ENCODE measurements at regions not wholly inside any gene's neighbourhood (a gene's known extent, or its start where the extent isn't known, plus 50 kb on each side); places are given as distances from the start of the nearest gene placed in this dataset.
"Not testable (repeated sequence)": the region's sequence is repeated elsewhere in the genome, so short reads cannot be mapped to it uniquely, and the experiment has no call there.

- DNase-seq (ENCODE audit: low read depth): no peak
Observed at GRCh38 chr6:120496661-120497060, 837.6 kb downstream of the TBC1D32 start.

GRCh38 chr6:120493505-120493904 lies 840.8 kb downstream of the TBC1D32 start:
- no peak for DNase-seq (ENCODE audit: low read depth)

GRCh38 chr6:120489941-120490340 lies 844.3 kb downstream of the TBC1D32 start:
- DNase-seq (ENCODE audit: low read depth): no peak

- DNase-seq (ENCODE audit: low read depth): no peak
Observed at GRCh38 chr6:120484146-120484545, 850.1 kb downstream of the TBC1D32 start.

GRCh38 chr6:120478650-120479049 lies 855.6 kb downstream of the TBC1D32 start:
- no peak for DNase-seq (ENCODE audit: low read depth)

GRCh38 chr6:120473804-120474203 lies 860.5 kb downstream of the TBC1D32 start:
- no peak for DNase-seq (ENCODE audit: low read depth)

- no peak for DNase-seq (ENCODE audit: low read depth)
Observed at GRCh38 chr6:120468486-120468885, 865.8 kb downstream of the TBC1D32 start.

GRCh38 chr6:120451508-120451907 lies 882.8 kb downstream of the TBC1D32 start:
- no peak for DNase-seq (ENCODE audit: low read depth)

GRCh38 chr6:120447605-120448004 lies 886.7 kb downstream of the TBC1D32 start:
- DNase-seq (ENCODE audit: low read depth): no peak

- DNase-seq (ENCODE audit: low read depth): not testable (repeated sequence)
Observed at GRCh38 chr6:120432840-120433239, 901.4 kb downstream of the TBC1D32 start.

- no peak for DNase-seq (ENCODE audit: low read depth)
Observed at GRCh38 chr6:120431841-120432240, 902.4 kb downstream of the TBC1D32 start.

- DNase-seq (ENCODE audit: low read depth): no peak
Observed at GRCh38 chr6:120411394-120411793, 922.9 kb downstream of the TBC1D32 start.

- no peak for DNase-seq (ENCODE audit: low read depth)
Observed at GRCh38 chr6:120410586-120410985, 923.7 kb downstream of the TBC1D32 start.

- DNase-seq (ENCODE audit: low read depth): no peak
Observed at GRCh38 chr6:120407696-120408095, 926.6 kb downstream of the TBC1D32 start.

GRCh38 chr6:120405947-120406346 lies 928.3 kb downstream of the TBC1D32 start:
- DNase-seq (ENCODE audit: low read depth): no peak

GRCh38 chr6:120395784-120396183 lies 938.5 kb downstream of the TBC1D32 start:
- no peak for DNase-seq (ENCODE audit: low read depth)

GRCh38 chr6:120395330-120395729 lies 939.0 kb downstream of the TBC1D32 start:
- no peak for DNase-seq (ENCODE audit: low read depth)

- DNase-seq (ENCODE audit: low read depth): no peak
Observed at GRCh38 chr6:120392941-120393340, 941.3 kb downstream of the TBC1D32 start.

GRCh38 chr6:120384671-120385070 lies 949.6 kb downstream of the TBC1D32 start:
- no peak for DNase-seq (ENCODE audit: low read depth)

- no peak for DNase-seq (ENCODE audit: low read depth)
Observed at GRCh38 chr6:120383681-120384080, 950.6 kb downstream of the TBC1D32 start.

GRCh38 chr6:120378582-120379220 lies 955.6 kb downstream of the TBC1D32 start:
- DNase-seq (ENCODE audit: low read depth): no peak

GRCh38 chr6:120373185-120373584 lies 961.1 kb downstream of the TBC1D32 start:
- no peak for DNase-seq (ENCODE audit: low read depth)

- no peak for DNase-seq (ENCODE audit: low read depth)
Observed at GRCh38 chr6:120363429-120363828, 970.9 kb downstream of the TBC1D32 start.

- DNase-seq (ENCODE audit: low read depth): not testable (repeated sequence)
Observed at GRCh38 chr6:120358535-120358934, 975.7 kb downstream of the TBC1D32 start.

Measured in fibroblast of gingiva (primary cell).